GM21447 (cell line): ENCODE measurements at regions not wholly inside any gene's neighbourhood (a gene's known extent, or its start where the extent isn't known, plus 50 kb on each side); places are given as distances from the start of the nearest gene placed in this dataset.
"Not testable (repeated sequence)": the region's sequence is repeated elsewhere in the genome, so short reads cannot be mapped to it uniquely, and the experiment has no call there.

Experiments used
- ATAC-seq: cut with Tn5 transposase; IDR thresholded peaks from one replicate; pipeline ENCODE4 v1.9.1; 2021; ENCODE audit not compliant: unreplicated experiment

- no peak for ATAC-seq
These were observed 935.6 kb downstream of the GRID1 start for GRCh38 chr10:85430991-85431390.

- ATAC-seq, result no peak
These were observed 933.3 kb downstream of the GRID1 start for GRCh38 chr10:85433248-85433647.

- no peak for ATAC-seq
These were observed 921.7 kb downstream of the GRID1 start for GRCh38 chr10:85444868-85445267.

- no peak for ATAC-seq
These were observed 920.9 kb downstream of the GRID1 start for GRCh38 chr10:85445702-85446101.

- no peak for ATAC-seq
These were observed 919.8 kb downstream of the GRID1 start for GRCh38 chr10:85446827-85447226.

GRCh38 chr10:85447690-85448089 is 918.9 kb downstream of the GRID1 start:
- no peak for ATAC-seq

GRCh38 chr10:85448716-85449115 is 917.9 kb downstream of the GRID1 start:
- no peak for ATAC-seq

- ATAC-seq, result no peak
These were observed 912.2 kb downstream of the GRID1 start for GRCh38 chr10:85454386-85454785.

DNA sequence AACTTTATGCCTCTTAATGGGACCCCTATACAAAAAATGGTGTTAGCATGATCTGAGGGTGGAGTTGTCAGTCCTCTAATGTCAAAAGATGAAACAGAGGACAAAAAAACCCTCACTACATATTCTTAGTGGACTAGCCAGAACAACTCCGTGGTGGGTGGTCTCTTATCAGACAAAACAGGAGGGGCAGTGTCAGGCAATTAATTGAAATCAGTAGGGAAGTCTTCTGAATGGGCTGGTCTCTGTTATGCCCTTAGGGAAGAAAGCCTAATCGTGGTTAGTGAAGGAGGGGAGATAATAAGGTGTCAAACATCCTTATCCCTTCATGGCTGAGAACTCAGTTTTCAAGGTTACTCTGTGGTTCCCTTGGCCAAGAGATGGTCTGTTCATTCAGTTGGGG is 909.4 kb downstream of the GRID1 start:
- ATAC-seq, result no peak

- no peak for ATAC-seq
These were observed 908.3 kb downstream of the GRID1 start for GRCh38 chr10:85458324-85458723.

DNA sequence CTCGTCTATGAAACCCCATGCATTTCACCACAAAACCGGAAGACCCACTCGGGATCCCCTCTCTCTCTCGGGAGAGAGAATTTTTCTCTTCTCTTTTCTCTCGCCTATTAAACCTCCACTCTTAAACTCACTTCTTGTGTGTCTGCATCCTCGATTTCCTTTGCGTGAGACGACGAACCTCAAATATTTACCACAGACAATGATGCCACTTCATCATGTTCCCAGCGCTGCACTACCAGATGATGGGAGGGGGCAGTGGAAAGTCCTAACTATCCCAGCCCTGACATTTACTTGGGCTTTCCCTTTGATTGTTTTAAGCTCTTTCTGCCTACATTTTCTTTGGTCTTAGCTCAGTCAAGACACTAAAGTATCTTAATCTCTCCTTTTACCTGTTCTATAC is 906.7 kb downstream of the GRID1 start:
- no peak for ATAC-seq

DNA sequence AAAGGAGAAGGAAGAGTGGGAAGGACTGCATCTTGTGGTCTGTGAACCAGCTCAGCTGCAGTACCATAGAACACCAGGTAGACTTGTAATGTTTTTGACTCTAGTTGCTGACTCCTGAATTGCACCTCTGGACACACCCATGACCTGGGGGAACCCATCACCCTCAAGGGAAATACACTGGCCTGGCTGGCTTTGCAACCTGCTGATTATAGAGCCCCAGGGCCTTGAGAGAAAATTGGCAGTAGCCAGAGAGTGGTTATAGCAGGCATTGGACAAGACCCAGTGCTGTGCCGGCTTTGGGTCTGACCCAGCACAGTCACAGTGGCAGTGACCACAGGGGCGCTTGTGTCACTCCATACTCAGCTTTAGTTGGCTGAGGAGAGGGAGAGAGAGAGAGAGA is 902.3 kb downstream of the GRID1 start:
- ATAC-seq, result no peak

DNA sequence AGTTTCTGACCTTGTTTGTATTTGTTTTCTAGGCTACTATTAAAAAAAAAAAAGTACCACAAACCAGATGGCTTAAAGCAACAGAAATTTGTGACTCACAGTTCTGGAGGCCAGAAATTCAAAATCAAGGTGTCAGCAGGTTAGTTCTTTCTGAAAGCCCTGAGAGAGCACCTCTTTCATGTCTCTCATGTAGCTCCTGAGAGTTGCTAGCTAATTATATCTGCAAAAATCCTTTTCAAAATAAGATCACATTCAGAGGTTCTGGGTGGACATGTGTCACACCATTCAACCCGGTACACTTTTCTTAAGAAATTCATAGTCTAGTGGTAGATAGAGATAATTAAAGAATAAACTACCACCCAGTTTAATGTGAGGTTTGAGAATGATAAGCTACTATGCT is 888.6 kb downstream of the GRID1 start:
- no peak for ATAC-seq

DNA sequence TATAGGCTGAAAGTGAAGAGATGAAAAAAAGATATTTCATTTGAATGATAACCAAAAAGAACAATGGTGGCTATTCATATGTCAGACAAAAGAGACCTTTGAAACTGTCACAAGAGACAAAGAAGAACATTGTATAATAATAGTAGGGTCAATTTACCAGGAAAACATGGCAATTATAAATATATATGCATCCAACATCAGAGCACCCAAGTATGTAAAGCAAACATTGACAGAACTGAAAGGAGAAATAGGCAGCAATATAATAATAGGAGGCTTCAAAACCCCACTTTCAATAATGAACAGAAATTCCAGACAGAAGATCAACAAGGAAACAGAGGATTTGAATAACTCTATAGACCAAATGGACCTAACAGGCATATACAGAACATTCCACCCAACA is 876.2 kb downstream of the GRID1 start:
- ATAC-seq, result no peak

- ATAC-seq, result no peak
These were observed 874.9 kb downstream of the GRID1 start for GRCh38 chr10:85491652-85492051.

DNA sequence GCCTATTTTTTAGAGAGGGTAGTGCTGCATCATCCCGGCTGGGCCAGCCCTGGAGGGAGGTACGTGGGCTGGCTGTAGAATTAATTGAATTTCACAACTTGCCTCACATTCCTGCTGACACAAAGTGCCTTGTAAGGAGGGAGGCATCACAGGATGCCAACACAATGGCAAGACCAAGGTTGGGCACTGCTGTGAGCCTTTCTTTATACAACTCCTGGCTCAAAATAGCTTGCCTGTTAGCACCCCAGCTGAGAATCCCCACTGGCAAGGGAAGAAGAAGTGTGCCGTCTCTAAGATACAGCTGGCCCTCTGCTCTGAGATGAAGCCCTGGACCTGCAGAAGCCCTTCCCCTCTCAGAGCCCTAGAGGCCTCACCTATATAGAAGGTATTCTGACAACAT is 873.9 kb downstream of the GRID1 start:
- ATAC-seq, result no peak

DNA sequence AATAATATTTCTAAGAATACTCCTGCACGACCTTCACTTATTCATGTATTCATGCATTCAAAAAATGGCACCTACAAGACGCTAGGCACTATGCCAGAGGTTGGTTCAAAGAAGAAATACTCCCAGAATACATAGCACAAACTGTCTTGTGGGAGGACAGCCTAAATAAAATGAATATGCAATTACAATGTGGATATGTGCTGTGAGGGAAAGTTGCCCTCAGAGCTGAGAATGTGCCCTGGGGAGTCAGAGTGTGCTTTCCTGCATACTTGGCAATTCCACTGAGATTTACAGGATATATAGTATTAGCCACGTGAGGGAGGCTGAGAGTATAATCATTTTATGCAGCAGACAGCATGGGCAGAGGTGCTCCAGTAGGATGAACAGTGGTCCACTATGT is 872.9 kb downstream of the GRID1 start:
- no peak for ATAC-seq

- not testable (repeated sequence) for ATAC-seq
These were observed 862.0 kb downstream of the GRID1 start for GRCh38 chr10:85504641-85505040.

DNA sequence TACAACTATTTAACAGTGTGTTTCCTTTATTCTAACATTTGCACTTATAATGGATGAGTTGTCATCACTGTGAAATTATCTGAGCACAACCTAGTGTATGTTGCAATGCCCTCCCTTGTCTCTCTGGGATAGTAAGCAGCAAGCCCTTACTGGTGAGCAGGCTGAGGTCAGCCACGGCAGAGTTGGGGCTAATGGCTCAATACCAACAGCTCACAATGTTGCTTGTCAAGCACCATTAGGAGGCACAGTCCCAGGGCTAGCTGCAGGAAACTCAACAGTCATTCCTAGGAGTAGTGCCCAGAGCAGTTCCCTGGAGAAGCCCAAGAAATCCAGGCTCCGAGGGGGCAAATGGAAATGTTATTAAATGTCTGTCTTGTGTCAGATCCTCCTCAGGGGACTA is 858.4 kb downstream of the GRID1 start:
- ATAC-seq, result no peak

DNA sequence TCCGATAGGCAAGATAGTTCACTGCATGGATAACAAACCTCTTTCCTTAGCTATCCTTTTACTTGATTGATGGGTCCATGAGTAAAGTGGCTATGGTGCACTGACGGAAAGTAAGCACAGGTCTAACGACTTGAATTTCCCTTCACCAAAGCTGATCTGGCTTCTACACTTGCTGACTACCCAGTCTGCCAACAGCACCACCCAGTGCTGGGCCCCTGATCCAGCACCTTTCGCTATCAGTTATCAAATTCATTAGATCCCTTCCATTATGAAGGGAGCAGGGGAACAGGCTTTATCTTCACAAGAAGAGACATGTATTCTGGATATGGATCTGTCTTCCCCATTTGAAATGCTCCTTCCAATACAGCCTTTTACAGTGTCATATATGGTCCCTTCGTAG is 855.9 kb downstream of the GRID1 start:
- ATAC-seq, result no peak

DNA sequence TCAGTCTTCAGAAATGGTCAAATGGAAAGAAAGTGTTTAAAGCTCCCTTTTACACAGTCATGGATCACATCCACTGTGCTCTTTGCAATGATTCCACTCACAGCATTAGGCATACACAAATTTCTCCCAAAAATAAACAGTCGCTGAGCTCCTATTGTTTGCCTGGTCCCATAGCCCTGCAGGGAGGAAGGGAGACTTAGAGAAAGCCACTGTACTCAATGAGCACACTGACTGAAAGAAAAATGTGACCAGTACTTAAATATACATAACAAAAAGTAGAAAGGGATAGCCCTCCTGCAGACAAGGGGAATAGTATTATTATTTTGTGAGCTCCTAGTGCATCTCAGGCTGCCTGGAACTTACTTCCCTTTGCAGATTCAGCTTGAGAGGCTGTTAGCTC is 853.2 kb downstream of the GRID1 start:
- no peak for ATAC-seq

GRCh38 chr10:85515316-85515715 is 851.3 kb downstream of the GRID1 start:
- no peak for ATAC-seq

GRCh38 chr10:85524001-85524666 is 842.5 kb downstream of the GRID1 start:
- ATAC-seq, result no peak
